ENCODE measurements at regions not wholly inside any gene's neighbourhood (a gene's known extent, or its start where the extent isn't known, plus 50 kb on each side); places are given as distances from the start of the nearest gene placed in this dataset.

DNA sequence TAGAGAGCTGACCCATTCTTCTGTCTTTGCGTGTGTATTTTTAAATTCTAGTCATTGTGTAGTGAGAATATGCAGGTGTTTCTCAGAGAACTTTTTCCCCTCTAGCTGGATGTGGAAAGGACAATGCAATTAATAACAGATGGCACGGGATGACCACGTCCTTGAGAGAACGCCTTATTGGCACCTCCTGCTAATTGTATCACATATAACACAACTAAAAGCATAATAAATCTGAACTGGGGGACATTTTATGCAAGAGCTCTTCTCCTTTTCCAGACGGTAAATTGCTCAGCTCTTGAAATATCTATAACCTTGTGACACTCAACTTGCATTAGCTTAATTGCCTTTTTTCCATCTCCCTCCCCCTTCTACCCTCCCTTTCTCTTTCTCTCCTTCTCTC is 62.9 kb upstream of the IZUMO3 start:
- in situ Hi-C loops (cut with MboI; ENCODE audit: low pct_ligation_motif_present in 1 of 4, low pct_unique_long_range_greater_than_20kb in 1 of 4, low sequenced_read_pairs in 3 of 4) (no loop called here), intact Hi-C loops (cut with DNase I; ENCODE audit: low total_unique reads) (no loop called here)
- Histone ChIP-seq H3K27ac (no peak overlapping the region), H3K9me3 (no peaks in the 10 kb centered on the region), H3K27me3 (no peaks in the 10 kb centered on the region), H3K36me3 (no peaks in the 10 kb centered on the region), H3K4me1 (no peaks in the 10 kb centered on the region), H3K4me3 (no peak overlapping the region)
- no peak for DNase-seq
- no peak for TF ChIP-seq POLR2AphosphoS5 (IDR thresholded peaks at IDR 0.05)
- TF ChIP-seq POLR2A (IDR thresholded peaks at IDR 0.05), result no peak
- TF ChIP-seq EP300 (IDR thresholded peaks at IDR 0.05; ENCODE audit: low read depth), result no peak
- TF ChIP-seq, protein P1, sequence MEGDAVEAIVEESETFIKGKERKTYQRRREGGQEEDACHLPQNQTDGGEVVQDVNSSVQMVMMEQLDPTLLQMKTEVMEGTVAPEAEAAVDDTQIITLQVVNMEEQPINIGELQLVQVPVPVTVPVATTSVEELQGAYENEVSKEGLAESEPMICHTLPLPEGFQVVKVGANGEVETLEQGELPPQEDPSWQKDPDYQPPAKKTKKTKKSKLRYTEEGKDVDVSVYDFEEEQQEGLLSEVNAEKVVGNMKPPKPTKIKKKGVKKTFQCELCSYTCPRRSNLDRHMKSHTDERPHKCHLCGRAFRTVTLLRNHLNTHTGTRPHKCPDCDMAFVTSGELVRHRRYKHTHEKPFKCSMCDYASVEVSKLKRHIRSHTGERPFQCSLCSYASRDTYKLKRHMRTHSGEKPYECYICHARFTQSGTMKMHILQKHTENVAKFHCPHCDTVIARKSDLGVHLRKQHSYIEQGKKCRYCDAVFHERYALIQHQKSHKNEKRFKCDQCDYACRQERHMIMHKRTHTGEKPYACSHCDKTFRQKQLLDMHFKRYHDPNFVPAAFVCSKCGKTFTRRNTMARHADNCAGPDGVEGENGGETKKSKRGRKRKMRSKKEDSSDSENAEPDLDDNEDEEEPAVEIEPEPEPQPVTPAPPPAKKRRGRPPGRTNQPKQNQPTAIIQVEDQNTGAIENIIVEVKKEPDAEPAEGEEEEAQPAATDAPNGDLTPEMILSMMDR (IDR thresholded peaks at IDR 0.05), result no peak
- WGBS, 2 donors (ENCODE audit: low coverage in 1 of 2), result 50 to 68% methylated on average over 1 to 5 of the region's 5 CpGs

DNA sequence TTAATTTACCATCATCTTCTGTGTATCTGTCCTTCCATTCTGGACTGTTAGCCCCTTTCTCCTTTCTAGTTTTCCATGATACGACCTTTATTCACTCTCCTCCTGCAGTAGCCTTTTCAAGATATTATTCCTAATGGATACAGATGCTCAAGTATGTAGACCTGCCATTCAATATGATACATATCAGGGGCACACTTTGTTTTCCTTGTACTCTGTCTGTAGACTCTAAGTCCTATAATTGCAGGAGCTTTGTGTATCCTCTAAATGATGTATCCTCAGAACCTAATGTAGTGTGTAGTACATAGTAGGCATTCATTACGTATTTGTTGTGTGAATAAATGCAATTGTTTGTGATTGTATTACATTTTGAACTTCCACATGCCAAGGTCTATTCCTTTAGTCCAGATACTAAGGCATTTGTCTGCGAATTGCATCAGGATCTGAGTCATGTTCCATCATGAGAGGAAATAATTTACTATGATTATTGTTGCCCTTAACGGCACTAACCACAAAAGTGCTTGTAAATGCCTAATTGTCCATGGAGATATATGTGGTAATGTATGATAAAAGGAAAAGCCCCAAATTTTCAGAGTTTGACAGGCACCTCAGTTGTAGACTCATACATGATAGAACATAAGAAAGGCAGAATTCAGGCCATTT is 57.1 kb upstream of the IZUMO3 start:
- intact Hi-C loops (cut with DNase I; ENCODE audit: low total_unique reads) (no loop called here), in situ Hi-C loops (cut with MboI; ENCODE audit: low pct_ligation_motif_present in 1 of 4, low pct_unique_long_range_greater_than_20kb in 1 of 4, low sequenced_read_pairs in 3 of 4) (no loop called here)
- Histone ChIP-seq H3K4me1 (no peaks in the 10 kb centered on the region), H3K9me3 (no peaks in the 10 kb centered on the region), H3K27ac (no peak overlapping the region), H3K27me3 (no peaks in the 10 kb centered on the region), H3K36me3 (no peaks in the 10 kb centered on the region), H3K4me3 (no peak overlapping the region)
- TF ChIP-seq POLR2AphosphoS5 (IDR thresholded peaks at IDR 0.05) (no peak), EP300 (IDR thresholded peaks at IDR 0.05; ENCODE audit: low read depth) (no peak), POLR2A (IDR thresholded peaks at IDR 0.05) (no peak)
- TF ChIP-seq, protein P1 (IDR thresholded peaks at IDR 0.05), result no peak
- DNase-seq, result no peak
- 65 to 66% methylated on average over 4 of the region's 4 CpGs for WGBS, 2 donors (ENCODE audit: low coverage in 1 of 2)

Small RNA genes in the stretch of these regions (small RNA-seq; reads per million reads assigned to genes)
- gene RMRPP5, result 0 reads per million in 4 donors

All from transverse colon (tissue), 4 donors.